ENCODE measurements at regions not wholly inside any gene's neighbourhood (a gene's known extent, or its start where the extent isn't known, plus 50 kb on each side); places are given as distances from the start of the nearest gene placed in this dataset.

DNA sequence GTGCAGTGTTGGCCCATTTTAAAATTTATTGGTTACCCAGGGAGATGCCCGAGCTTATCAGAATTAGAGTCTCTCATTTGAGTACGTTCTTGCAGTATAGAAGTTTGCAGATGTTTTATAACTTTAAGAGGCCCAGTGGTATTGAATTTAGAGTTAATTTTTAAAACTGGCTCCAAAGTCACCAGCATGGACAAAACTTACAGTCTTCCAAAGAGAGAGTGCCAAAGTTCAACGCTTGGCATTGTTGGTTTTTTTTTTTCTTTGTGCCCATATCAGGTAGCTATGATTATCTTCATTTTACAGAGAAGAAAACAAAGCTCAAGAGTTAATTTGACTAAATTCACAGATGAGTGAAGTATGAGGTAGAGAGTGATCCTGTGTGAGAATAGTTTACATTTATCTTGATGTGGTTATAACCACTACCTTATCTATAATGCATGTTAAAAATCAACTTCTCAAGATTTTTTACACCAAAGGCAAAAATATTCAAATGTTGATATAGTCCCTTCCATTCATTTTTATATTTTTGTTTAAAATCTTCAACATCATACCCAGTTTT, 273.7 kb upstream of the DMRT1 start:
- TF ChIP-seq, protein P1, sequence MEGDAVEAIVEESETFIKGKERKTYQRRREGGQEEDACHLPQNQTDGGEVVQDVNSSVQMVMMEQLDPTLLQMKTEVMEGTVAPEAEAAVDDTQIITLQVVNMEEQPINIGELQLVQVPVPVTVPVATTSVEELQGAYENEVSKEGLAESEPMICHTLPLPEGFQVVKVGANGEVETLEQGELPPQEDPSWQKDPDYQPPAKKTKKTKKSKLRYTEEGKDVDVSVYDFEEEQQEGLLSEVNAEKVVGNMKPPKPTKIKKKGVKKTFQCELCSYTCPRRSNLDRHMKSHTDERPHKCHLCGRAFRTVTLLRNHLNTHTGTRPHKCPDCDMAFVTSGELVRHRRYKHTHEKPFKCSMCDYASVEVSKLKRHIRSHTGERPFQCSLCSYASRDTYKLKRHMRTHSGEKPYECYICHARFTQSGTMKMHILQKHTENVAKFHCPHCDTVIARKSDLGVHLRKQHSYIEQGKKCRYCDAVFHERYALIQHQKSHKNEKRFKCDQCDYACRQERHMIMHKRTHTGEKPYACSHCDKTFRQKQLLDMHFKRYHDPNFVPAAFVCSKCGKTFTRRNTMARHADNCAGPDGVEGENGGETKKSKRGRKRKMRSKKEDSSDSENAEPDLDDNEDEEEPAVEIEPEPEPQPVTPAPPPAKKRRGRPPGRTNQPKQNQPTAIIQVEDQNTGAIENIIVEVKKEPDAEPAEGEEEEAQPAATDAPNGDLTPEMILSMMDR (IDR thresholded peaks at IDR 0.05): no peak
- TF ChIP-seq EZH2 (IDR thresholded peaks at IDR 0.05): no peak
